GM23248 (cell line): ENCODE measurements at regions not wholly inside any gene's neighbourhood (a gene's known extent, or its start where the extent isn't known, plus 50 kb on each side); places are given as distances from the start of the nearest gene placed in this dataset.

Experiments used
- DNase-seq: peaks from one replicate; pipeline ENCODE4 v3.0.0-alpha.2; 2015
- H2AFZ ChIP-seq: fragments of 200-600 bp; sonication (generic); 2 replicates; pipeline ENCODE4 v1.6.1; 2016; ENCODE audit warnings: antibody characterized with exemption
- H3F3A ChIP-seq: fragments of 200-600 bp; sonication (generic); 2 replicates; pipeline ENCODE4 v1.6.1; 2016; ENCODE audit warnings: mild to moderate bottlenecking, antibody characterized with exemption, mixed run types; ENCODE audit not compliant: insufficient read depth
- H3K27ac ChIP-seq: fragments of 200-600 bp; sonication (generic); 2 replicates; pipeline ENCODE4 v1.5.1; 2016; ENCODE audit warnings: mild to moderate bottlenecking
- H3K27me3 ChIP-seq: fragments of 200-600 bp; sonication (generic); replicated peaks from 2 replicates; pipeline ENCODE4 v1.6.1; 2016; ENCODE audit warnings: mild to moderate bottlenecking; ENCODE audit not compliant: insufficient read depth
- H3K36me3 ChIP-seq: fragments of 200-600 bp; sonication (generic); 2 replicates; pipeline ENCODE4 v1.6.1; 2016; ENCODE audit warnings: low read depth, mild to moderate bottlenecking
- H3K4me1 ChIP-seq: fragments of 200-600 bp; sonication (generic); 2 replicates; pipeline ENCODE4 v1.6.1; 2016; ENCODE audit warnings: mild to moderate bottlenecking; ENCODE audit not compliant: insufficient read depth
- H3K4me2 ChIP-seq: fragments of 200-600 bp; sonication (generic); one replicate; pipeline ENCODE4 v1.6.1; 2016; ENCODE audit warnings: mild to moderate bottlenecking; ENCODE audit not compliant: unreplicated experiment
- H3K4me3 ChIP-seq: fragments of 200-600 bp; sonication (generic); 2 replicates; pipeline ENCODE4 v1.5.1; 2016; ENCODE audit warnings: mild to moderate bottlenecking
- H3K79me2 ChIP-seq: fragments of 200-600 bp; sonication (generic); 2 replicates; pipeline ENCODE4 v1.6.1; 2016; ENCODE audit warnings: mild to moderate bottlenecking; ENCODE audit not compliant: insufficient read depth
- H3K9ac ChIP-seq: fragments of 200-600 bp; sonication (generic); 2 replicates; pipeline ENCODE4 v1.6.1; 2016; ENCODE audit warnings: mild to moderate bottlenecking
- H3K9me2 ChIP-seq: fragments of 200-600 bp; sonication (generic); 2 replicates; pipeline ENCODE4 v1.6.1; 2016; ENCODE audit warnings: mixed run types, mild to moderate bottlenecking, moderate library complexity; ENCODE audit not compliant: insufficient read depth
- H3K9me3 ChIP-seq: fragments of 200-600 bp; sonication (generic); one replicate; pipeline ENCODE4 v1.6.1; 2017; ENCODE audit warnings: low read depth
- H4K20me1 ChIP-seq: fragments of 200-600 bp; sonication (generic); 2 replicates; pipeline ENCODE4 v1.6.0; 2016; ENCODE audit not compliant: insufficient read depth
- EZH2 ChIP-seq: fragments of 200-600 bp; sonication (generic); IDR thresholded peaks from 2 replicates; pipeline ENCODE4 v1.6.1; 2018; ENCODE audit warnings: antibody characterized with exemption, mild to moderate bottlenecking; ENCODE audit not compliant: insufficient read depth, poor library complexity, severe bottlenecking
- EZH2phosphoT487 ChIP-seq: fragments of 200-600 bp; sonication (generic); IDR thresholded peaks from 2 replicates; pipeline ENCODE4 v1.6.1; 2018; ENCODE audit warnings: antibody characterized with exemption, moderate library complexity, mild to moderate bottlenecking, low read depth; ENCODE audit not compliant: insufficient read depth
- WGBS, 2 experiments: methylation state at CpG; one replicate each; pipeline ENCODE4 v1.1.6; 2015 to 2017; ENCODE audit warnings: low lambda C conversion rate in 2 of 2, low coverage in 1 of 2; ENCODE audit errors: missing lambda C conversion rate in 2 of 2; 5-methylcytosine and 5-hydroxymethylcytosine counted together
- in situ Hi-C: fragments of 300-500 bp; cut with MboI; formaldehyde crosslinking; loops from 2 replicates; pipeline ENCODE4 v1.15.0; 2020

DNA sequence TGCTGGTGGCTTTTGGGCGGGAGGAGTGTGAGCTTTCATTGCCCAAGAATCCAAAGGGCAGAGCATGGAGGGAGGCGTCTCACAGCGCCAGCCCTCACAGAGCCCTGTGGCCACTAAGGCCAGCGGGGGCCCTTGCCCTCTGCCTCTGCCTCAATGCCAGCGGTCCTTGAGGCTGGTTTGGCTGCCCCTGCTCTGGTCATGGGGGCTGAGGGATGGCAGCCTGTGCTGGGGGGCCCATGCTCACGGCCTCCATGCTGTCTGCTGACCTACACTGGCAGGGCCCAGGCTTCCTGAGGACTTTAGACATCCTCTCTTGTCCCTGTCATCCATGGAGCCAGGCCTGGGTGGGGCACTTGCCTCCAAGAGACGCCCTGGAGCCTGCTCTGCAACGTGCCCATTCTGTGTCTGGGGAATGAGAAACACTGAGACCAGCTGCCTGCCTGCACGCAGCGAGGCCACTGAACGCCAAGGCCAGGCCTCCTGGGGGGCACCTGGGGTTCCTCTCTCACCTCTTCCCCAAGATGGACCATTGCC, 143.4 kb downstream of the KIF26A start:
- no peak overlapping the region for H3K4me2 ChIP-seq
- 32 to 39% methylated on average over 10 to 11 of the region's 11 CpGs for WGBS, 2 experiments
- no peak overlapping the region for H3K27ac ChIP-seq
- no peak overlapping the region for H3K9ac ChIP-seq
- no peaks in the 10 kb centered on the region for H3K9me2 ChIP-seq
- H2AFZ ChIP-seq, result no peak overlapping the region
- no peaks in the 10 kb centered on the region for H3K27me3 ChIP-seq
- H3K9me3 ChIP-seq, result no peaks in the 10 kb centered on the region
- TF ChIP-seq EZH2, result no peak
- no peak for TF ChIP-seq EZH2phosphoT487
- H3F3A ChIP-seq, result no peaks in the 10 kb centered on the region
- no peaks in the 10 kb centered on the region for H4K20me1 ChIP-seq
- H3K36me3 ChIP-seq, result no peaks in the 10 kb centered on the region
- H3K4me3 ChIP-seq, result no peak overlapping the region
- H3K4me1 ChIP-seq, result no peaks in the 10 kb centered on the region
- in situ Hi-C loops, result no loop called here
- no peak for DNase-seq
- H3K79me2 ChIP-seq, result no peaks in the 10 kb centered on the region

DNA sequence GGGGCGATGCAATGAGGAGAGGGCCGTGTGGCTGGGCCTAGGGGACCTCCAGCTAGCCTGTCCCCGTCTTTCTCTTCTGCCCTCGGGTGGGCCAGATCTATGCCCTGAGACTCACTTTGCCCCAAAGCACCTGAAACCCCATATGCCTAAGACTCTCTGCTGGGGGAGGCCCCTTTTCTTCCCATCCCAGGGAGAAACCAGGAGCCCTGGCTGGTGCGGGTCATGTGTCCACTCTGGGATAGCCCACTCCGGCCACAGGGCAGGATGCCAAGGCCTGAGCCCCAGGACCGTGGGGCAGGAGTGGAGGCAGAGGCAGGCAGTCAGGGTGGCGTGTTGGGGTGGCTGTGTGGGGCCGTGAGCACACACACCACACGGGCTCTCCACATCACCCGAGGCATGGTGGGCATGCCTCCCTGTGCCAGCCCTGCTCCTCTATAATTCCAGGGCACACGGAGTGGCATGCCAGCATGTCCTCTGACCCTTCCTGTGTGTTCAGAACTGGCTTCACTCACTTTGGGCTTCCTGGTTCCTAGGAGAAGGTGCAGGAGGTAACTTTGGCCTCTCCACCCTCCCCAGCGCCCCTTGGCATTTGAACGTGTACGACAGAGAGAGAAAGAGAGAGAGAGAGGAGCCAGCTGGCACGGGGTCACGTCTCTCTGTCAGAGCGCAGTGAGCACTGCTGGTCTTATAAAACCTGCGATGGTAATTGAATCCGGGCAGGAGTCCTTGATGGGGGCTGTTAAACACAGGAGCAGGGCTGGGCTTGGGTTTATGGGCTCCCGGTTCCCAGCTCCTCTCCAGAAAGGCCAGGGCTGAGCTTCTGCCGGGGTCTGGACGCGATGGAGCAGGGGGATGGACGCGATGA, 144.2 kb downstream of the KIF26A start:
- H3K27me3 ChIP-seq, result no peaks in the 10 kb centered on the region
- no peak overlapping the region for H3K4me3 ChIP-seq
- in situ Hi-C loops, result no loop called here
- H2AFZ ChIP-seq, result no peak overlapping the region
- no peaks in the 10 kb centered on the region for H3K4me1 ChIP-seq
- no peaks in the 10 kb centered on the region for H3F3A ChIP-seq
- H3K36me3 ChIP-seq, result no peaks in the 10 kb centered on the region
- H3K9me3 ChIP-seq, result no peaks in the 10 kb centered on the region
- H3K4me2 ChIP-seq, result no peak overlapping the region
- H3K9ac ChIP-seq, result no peak overlapping the region
- TF ChIP-seq EZH2, result no peak
- TF ChIP-seq EZH2phosphoT487, result no peak
- no peak for DNase-seq
- 25 to 26% methylated on average over 26 of the region's 26 CpGs for WGBS, 2 experiments
- H3K9me2 ChIP-seq, result no peaks in the 10 kb centered on the region
- H4K20me1 ChIP-seq, result no peaks in the 10 kb centered on the region
- H3K79me2 ChIP-seq, result no peaks in the 10 kb centered on the region
- no peak overlapping the region for H3K27ac ChIP-seq

- Histone ChIP-seq H3F3A (no peaks in the 10 kb centered on the region), H4K20me1 (no peaks in the 10 kb centered on the region), H3K79me2 (no peaks in the 10 kb centered on the region), H3K9me3 (no peaks in the 10 kb centered on the region), H3K4me1 (no peaks in the 10 kb centered on the region), H3K36me3 (no peaks in the 10 kb centered on the region), H3K9ac (no peak overlapping the region), H2AFZ (no peak overlapping the region), H3K4me2 (no peak overlapping the region), H3K27ac (no peak overlapping the region), H3K4me3 (no peak overlapping the region), H3K27me3 (no peaks in the 10 kb centered on the region), H3K9me2 (no peaks in the 10 kb centered on the region)
- 41 to 43% methylated on average over 23 to 25 of the region's 25 CpGs for WGBS, 2 experiments
- no peak for TF ChIP-seq EZH2
- no peak for TF ChIP-seq EZH2phosphoT487
- no peak for DNase-seq
- in situ Hi-C loops, result no loop called here
Measured at GRCh38 chr14:104283197-104284106, 145.1 kb downstream of the KIF26A start.

DNA sequence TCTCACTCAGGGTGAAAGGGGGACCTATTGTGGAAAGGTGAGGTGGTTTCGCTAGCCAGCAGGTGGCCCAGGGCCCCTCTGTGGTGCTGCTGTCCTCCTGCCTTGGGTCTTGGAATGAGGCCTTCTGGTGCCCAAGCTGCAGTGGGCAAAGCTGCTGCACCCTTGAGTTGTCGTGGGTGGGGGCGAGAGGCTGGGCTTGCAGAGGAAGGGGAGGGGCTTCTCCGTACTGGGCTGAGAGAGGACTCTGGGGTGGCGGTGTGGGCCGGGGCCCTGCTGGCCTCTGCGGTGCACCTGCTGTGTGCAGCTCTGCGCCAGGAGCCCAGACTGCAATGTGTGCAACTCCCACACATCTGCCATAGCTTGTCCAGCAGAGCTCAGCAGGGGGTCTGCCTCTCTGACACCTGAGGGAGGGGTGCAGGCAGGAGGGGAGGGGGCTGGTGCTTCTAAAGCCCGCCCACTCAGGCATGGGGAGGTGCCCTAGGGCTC, 145.8 kb downstream of the KIF26A start:
- H3K4me3 ChIP-seq, result no peak overlapping the region
- H3K9me2 ChIP-seq, result no peaks in the 10 kb centered on the region
- H3K9me3 ChIP-seq, result no peaks in the 10 kb centered on the region
- WGBS, 2 experiments, result 16 to 31% methylated on average over 5 to 7 of the region's 9 CpGs
- H3F3A ChIP-seq, result no peaks in the 10 kb centered on the region
- no peaks in the 10 kb centered on the region for H3K36me3 ChIP-seq
- no peak for DNase-seq
- no peak overlapping the region for H2AFZ ChIP-seq
- no peaks in the 10 kb centered on the region for H3K27me3 ChIP-seq
- no peaks in the 10 kb centered on the region for H3K4me1 ChIP-seq
- TF ChIP-seq EZH2 (no peak), EZH2phosphoT487 (no peak)
- no peak overlapping the region for H3K4me2 ChIP-seq
- no peak overlapping the region for H3K27ac ChIP-seq
- in situ Hi-C loops, result no loop called here
- H3K79me2 ChIP-seq, result no peaks in the 10 kb centered on the region
- H4K20me1 ChIP-seq, result no peaks in the 10 kb centered on the region
- no peak overlapping the region for H3K9ac ChIP-seq
